NCI-H82 treated with DMSO at 0.1 percent for 48 hours (cell line): ENCODE measurements at regions not wholly inside any gene's neighbourhood (a gene's known extent, or its start where the extent isn't known, plus 50 kb on each side); places are given as distances from the start of the nearest gene placed in this dataset.
"Not testable (repeated sequence)": the region's sequence is repeated elsewhere in the genome, so short reads cannot be mapped to it uniquely, and the experiment has no call there.

Experiments
- DNase-seq: peaks from one replicate; lab custom pipeline; 2025; ENCODE audit not compliant: unreplicated experiment; lab: John Stamatoyannopoulos, UW

GRCh38 chr3:84194029-84194428, 764.8 kb upstream of the CADM2 start:
- DNase-seq, result no peak

GRCh38 chr3:84209474-84209873, 749.3 kb upstream of the CADM2 start:
- DNase-seq, result no peak

- no peak for DNase-seq
Measured at GRCh38 chr3:84223512-84223911, 735.3 kb upstream of the CADM2 start.

- no peak for DNase-seq
Measured at GRCh38 chr3:84224262-84224661, 734.5 kb upstream of the CADM2 start.

- no peak for DNase-seq
Measured at GRCh38 chr3:84236261-84236660, 722.5 kb upstream of the CADM2 start.

- DNase-seq, result no peak
Measured at GRCh38 chr3:84245789-84246188, 713.0 kb upstream of the CADM2 start.

- no peak for DNase-seq
Measured at GRCh38 chr3:84260596-84260995, 698.2 kb upstream of the CADM2 start.

- no peak for DNase-seq
Measured at GRCh38 chr3:84265768-84266167, 693.0 kb upstream of the CADM2 start.

GRCh38 chr3:84275532-84275931, 683.3 kb upstream of the CADM2 start:
- DNase-seq, result no peak

GRCh38 chr3:84277562-84278224, 681.1 kb upstream of the CADM2 start:
- DNase-seq, result no peak

- no peak for DNase-seq
Measured at GRCh38 chr3:84292128-84292527, 666.7 kb upstream of the CADM2 start.

- no peak for DNase-seq
Measured at GRCh38 chr3:84299329-84299728, 659.5 kb upstream of the CADM2 start.

- no peak for DNase-seq
Measured at GRCh38 chr3:84304214-84304613, 654.6 kb upstream of the CADM2 start.

GRCh38 chr3:84307339-84307738, 651.5 kb upstream of the CADM2 start:
- no peak for DNase-seq

- DNase-seq, result no peak
Measured at GRCh38 chr3:84308379-84308778, 650.4 kb upstream of the CADM2 start.

GRCh38 chr3:84318273-84318809, 640.4 kb upstream of the CADM2 start:
- no peak for DNase-seq

GRCh38 chr3:84365563-84366278, 593.1 kb upstream of the CADM2 start:
- not testable (repeated sequence) for DNase-seq
